GM23338 (cell line): ENCODE measurements at regions not wholly inside any gene's neighbourhood (a gene's known extent, or its start where the extent isn't known, plus 50 kb on each side); places are given as distances from the start of the nearest gene placed in this dataset.

Experiments used
- EZH2 ChIP-seq: fragments of 200-600 bp; sonication (generic); IDR thresholded peaks from one replicate; pipeline ENCODE4 v1.8.0; 2017; ENCODE audit warnings: antibody characterized with exemption, mild to moderate bottlenecking, low read depth; ENCODE audit not compliant: unreplicated experiment
- JUNB ChIP-seq: IDR thresholded peaks from one replicate; pipeline ENCODE4 v1.6.1; 2016; ENCODE audit warnings: antibody characterized with exemption; ENCODE audit not compliant: unreplicated experiment
- NANOG ChIP-seq: IDR thresholded peaks from 2 replicates; pipeline ENCODE4 v1.6.1; 2016; ENCODE audit warnings: antibody characterized with exemption, borderline replicate concordance
- STAT1 ChIP-seq: IDR thresholded peaks from one replicate; pipeline ENCODE4 v1.6.1; 2016; ENCODE audit warnings: antibody characterized with exemption; ENCODE audit not compliant: unreplicated experiment
- ZNF114 ChIP-seq: fragments of 250-450 bp; sonication (Bioruptor Pico); IDR thresholded peaks from 2 replicates; pipeline ENCODE4 v1.5.0; 2020; ENCODE audit warnings: mild to moderate bottlenecking, moderate library complexity
- ZNF331 ChIP-seq: fragments of 250-450 bp; sonication (Bioruptor Pico); IDR thresholded peaks from 2 replicates; pipeline ENCODE4 v1.5.0; 2020; ENCODE audit warnings: low read depth, mild to moderate bottlenecking, moderate library complexity
- TF ChIP-seq, protein P1 (sequence below): fragments of 250-450 bp; sonication (Bioruptor Pico); IDR thresholded peaks from 2 replicates; pipeline ENCODE4 v1.5.0; 2020; ENCODE audit warnings: mild to moderate bottlenecking, moderate library complexity
- TF ChIP-seq, protein P2 (sequence below), 2 experiments: fragments of 200-600 bp in 1 of 2; sonication (generic) in 1 of 2; conservative IDR thresholded peaks; 2 replicates each; pipeline versions ENCODE4 v1.5.1 to v1.6.1; 2016 to 2017; ENCODE audit warnings: antibody characterized with exemption in 2 of 2, low read depth in 2 of 2, mild to moderate bottlenecking in 2 of 2, moderate library complexity in 1 of 2
- TF ChIP-seq, protein P3 (sequence below): IDR thresholded peaks from 2 replicates; pipeline ENCODE4 v1.6.1; 2016; ENCODE audit warnings: antibody characterized with exemption

- TF ChIP-seq, protein P1, sequence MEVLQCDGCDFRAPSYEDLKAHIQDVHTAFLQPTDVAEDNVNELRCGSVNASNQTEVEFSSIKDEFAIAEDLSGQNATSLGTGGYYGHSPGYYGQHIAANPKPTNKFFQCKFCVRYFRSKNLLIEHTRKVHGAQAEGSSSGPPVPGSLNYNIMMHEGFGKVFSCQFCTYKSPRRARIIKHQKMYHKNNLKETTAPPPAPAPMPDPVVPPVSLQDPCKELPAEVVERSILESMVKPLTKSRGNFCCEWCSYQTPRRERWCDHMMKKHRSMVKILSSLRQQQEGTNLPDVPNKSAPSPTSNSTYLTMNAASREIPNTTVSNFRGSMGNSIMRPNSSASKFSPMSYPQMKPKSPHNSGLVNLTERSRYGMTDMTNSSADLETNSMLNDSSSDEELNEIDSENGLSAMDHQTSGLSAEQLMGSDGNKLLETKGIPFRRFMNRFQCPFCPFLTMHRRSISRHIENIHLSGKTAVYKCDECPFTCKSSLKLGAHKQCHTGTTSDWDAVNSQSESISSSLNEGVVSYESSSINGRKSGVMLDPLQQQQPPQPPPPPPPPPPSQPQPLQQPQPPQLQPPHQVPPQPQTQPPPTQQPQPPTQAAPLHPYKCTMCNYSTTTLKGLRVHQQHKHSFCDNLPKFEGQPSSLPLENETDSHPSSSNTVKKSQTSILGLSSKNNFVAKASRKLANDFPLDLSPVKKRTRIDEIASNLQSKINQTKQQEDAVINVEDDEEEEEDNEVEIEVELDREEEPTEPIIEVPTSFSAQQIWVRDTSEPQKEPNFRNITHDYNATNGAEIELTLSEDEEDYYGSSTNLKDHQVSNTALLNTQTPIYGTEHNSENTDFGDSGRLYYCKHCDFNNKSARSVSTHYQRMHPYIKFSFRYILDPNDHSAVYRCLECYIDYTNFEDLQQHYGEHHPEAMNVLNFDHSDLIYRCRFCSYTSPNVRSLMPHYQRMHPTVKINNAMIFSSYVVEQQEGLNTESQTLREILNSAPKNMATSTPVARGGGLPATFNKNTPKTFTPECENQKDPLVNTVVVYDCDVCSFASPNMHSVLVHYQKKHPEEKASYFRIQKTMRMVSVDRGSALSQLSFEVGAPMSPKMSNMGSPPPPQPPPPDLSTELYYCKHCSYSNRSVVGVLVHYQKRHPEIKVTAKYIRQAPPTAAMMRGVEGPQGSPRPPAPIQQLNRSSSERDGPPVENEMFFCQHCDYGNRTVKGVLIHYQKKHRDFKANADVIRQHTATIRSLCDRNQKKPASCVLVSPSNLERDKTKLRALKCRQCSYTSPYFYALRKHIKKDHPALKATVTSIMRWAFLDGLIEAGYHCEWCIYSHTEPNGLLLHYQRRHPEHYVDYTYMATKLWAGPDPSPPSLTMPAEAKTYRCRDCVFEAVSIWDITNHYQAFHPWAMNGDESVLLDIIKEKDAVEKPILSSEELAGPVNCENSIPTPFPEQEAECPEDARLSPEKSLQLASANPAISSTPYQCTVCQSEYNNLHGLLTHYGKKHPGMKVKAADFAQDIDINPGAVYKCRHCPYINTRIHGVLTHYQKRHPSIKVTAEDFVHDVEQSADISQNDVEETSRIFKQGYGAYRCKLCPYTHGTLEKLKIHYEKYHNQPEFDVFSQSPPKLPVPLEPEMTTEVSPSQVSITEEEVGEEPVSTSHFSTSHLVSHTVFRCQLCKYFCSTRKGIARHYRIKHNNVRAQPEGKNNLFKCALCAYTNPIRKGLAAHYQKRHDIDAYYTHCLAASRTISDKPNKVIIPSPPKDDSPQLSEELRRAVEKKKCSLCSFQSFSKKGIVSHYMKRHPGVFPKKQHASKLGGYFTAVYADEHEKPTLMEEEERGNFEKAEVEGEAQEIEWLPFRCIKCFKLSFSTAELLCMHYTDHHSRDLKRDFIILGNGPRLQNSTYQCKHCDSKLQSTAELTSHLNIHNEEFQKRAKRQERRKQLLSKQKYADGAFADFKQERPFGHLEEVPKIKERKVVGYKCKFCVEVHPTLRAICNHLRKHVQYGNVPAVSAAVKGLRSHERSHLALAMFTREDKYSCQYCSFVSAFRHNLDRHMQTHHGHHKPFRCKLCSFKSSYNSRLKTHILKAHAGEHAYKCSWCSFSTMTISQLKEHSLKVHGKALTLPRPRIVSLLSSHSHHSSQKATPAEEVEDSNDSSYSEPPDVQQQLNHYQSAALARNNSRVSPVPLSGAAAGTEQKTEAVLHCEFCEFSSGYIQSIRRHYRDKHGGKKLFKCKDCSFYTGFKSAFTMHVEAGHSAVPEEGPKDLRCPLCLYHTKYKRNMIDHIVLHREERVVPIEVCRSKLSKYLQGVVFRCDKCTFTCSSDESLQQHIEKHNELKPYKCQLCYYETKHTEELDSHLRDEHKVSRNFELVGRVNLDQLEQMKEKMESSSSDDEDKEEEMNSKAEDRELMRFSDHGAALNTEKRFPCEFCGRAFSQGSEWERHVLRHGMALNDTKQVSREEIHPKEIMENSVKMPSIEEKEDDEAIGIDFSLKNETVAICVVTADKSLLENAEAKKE (CRISPR knock-in tag): no peak
- TF ChIP-seq ZNF331 (no peak), NANOG (no peak), ZNF114 (CRISPR knock-in tag) (no peak), EZH2 (no peak), STAT1 (no peak), JUNB (no peak)
- TF ChIP-seq, protein P2, sequence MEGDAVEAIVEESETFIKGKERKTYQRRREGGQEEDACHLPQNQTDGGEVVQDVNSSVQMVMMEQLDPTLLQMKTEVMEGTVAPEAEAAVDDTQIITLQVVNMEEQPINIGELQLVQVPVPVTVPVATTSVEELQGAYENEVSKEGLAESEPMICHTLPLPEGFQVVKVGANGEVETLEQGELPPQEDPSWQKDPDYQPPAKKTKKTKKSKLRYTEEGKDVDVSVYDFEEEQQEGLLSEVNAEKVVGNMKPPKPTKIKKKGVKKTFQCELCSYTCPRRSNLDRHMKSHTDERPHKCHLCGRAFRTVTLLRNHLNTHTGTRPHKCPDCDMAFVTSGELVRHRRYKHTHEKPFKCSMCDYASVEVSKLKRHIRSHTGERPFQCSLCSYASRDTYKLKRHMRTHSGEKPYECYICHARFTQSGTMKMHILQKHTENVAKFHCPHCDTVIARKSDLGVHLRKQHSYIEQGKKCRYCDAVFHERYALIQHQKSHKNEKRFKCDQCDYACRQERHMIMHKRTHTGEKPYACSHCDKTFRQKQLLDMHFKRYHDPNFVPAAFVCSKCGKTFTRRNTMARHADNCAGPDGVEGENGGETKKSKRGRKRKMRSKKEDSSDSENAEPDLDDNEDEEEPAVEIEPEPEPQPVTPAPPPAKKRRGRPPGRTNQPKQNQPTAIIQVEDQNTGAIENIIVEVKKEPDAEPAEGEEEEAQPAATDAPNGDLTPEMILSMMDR (conservative IDR thresholded peaks at IDR 0.05; ENCODE audit: low read depth in 2 of 2): no peak
- TF ChIP-seq, protein P3, sequence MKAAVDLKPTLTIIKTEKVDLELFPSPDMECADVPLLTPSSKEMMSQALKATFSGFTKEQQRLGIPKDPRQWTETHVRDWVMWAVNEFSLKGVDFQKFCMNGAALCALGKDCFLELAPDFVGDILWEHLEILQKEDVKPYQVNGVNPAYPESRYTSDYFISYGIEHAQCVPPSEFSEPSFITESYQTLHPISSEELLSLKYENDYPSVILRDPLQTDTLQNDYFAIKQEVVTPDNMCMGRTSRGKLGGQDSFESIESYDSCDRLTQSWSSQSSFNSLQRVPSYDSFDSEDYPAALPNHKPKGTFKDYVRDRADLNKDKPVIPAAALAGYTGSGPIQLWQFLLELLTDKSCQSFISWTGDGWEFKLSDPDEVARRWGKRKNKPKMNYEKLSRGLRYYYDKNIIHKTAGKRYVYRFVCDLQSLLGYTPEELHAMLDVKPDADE: no peak
These were observed 903.7 kb upstream of the USP15 start (continued) for GRCh38 chr12:61356485-61356884.
